ENCODE measurements at regions not wholly inside any gene's neighbourhood (a gene's known extent, or its start where the extent isn't known, plus 50 kb on each side); places are given as distances from the start of the nearest gene placed in this dataset.

DNA sequence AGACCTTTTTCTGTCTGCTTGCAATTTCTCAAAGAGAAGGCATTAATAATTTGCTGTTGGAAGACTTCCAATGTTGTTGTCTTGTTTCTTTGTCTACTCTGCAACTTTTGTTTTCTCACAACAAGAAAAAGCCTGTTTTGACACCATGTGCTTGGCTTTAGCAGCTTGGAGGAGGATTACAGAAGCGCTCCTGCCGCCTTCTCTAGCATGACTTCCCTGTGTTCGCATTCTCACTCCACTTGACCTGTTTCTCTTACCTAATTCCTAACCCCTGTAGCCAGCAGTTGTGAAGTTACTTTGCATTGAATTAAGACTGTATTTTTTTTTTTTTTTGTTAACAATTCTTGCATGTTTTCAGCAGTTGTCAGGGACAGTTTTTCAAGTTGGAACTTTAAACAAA is 235.3 kb upstream of the GOLIM4 start:
- no peaks in the 10 kb centered on the region for H3K79me2 ChIP-seq (ENCODE audit: low read length)
- no peaks in the 10 kb centered on the region for H3K4me1 ChIP-seq (ENCODE audit: low read length)
- no peaks in the 10 kb centered on the region for H3K9me2 ChIP-seq (replicated peaks; ENCODE audit: insufficient read depth, low read length)
- H3K27me3 ChIP-seq (ENCODE audit: low read length) = no peaks in the 10 kb centered on the region
- H2AFZ ChIP-seq (ENCODE audit: low read length) = no peak overlapping the region
- DNase-seq = no peak
- H3K27ac ChIP-seq (ENCODE audit: low read length) = no peak overlapping the region
- H3K9me3 ChIP-seq (ENCODE audit: low read length) = no peaks in the 10 kb centered on the region
- H3K4me2 ChIP-seq (ENCODE audit: low read depth, low read length, poor library complexity, severe bottlenecking) = no peak overlapping the region
- no peak overlapping the region for H3K9ac ChIP-seq (ENCODE audit: low read length)
- H4K20me1 ChIP-seq (ENCODE audit: insufficient read depth, low read depth, low read length) = no peaks in the 10 kb centered on the region
- no peaks in the 10 kb centered on the region for H3K36me3 ChIP-seq (ENCODE audit: insufficient read depth, low read length)
- no peak overlapping the region for H3K4me3 ChIP-seq (ENCODE audit: low read length)

DNA sequence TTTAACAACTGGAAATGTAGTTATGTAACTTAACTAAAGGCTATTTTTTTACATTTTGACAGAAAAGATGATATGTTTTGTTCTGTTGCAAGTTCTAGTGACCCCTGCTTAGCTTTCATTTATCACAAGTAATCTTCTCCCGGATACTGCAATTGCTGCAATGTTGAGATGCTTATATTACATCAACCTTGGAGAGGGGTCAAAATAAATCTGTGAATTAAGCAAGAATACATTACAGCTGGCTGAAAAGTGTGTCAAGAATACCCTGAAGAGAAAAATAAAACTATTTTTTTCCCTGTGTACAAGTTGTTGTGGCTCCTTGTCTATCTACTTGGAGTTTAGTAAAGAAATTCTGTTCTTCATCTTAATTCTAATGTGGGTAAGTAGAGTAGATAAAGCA is 232.1 kb upstream of the GOLIM4 start:
- no peaks in the 10 kb centered on the region for H4K20me1 ChIP-seq (ENCODE audit: insufficient read depth, low read depth, low read length)
- DNase-seq = no peak
- no peaks in the 10 kb centered on the region for H3K9me2 ChIP-seq (replicated peaks; ENCODE audit: insufficient read depth, low read length)
- H3K4me2 ChIP-seq (ENCODE audit: low read depth, low read length, poor library complexity, severe bottlenecking) = no peak overlapping the region
- H3K4me1 ChIP-seq (ENCODE audit: low read length) = no peaks in the 10 kb centered on the region
- H3K36me3 ChIP-seq (ENCODE audit: insufficient read depth, low read length) = no peaks in the 10 kb centered on the region
- no peak overlapping the region for H2AFZ ChIP-seq (ENCODE audit: low read length)
- H3K9ac ChIP-seq (ENCODE audit: low read length) = no peak overlapping the region
- H3K4me3 ChIP-seq (ENCODE audit: low read length) = no peak overlapping the region
- no peaks in the 10 kb centered on the region for H3K9me3 ChIP-seq (ENCODE audit: low read length)
- H3K79me2 ChIP-seq (ENCODE audit: low read length) = no peaks in the 10 kb centered on the region
- no peaks in the 10 kb centered on the region for H3K27me3 ChIP-seq (ENCODE audit: low read length)
- H3K27ac ChIP-seq (ENCODE audit: low read length) = no peak overlapping the region

DNA sequence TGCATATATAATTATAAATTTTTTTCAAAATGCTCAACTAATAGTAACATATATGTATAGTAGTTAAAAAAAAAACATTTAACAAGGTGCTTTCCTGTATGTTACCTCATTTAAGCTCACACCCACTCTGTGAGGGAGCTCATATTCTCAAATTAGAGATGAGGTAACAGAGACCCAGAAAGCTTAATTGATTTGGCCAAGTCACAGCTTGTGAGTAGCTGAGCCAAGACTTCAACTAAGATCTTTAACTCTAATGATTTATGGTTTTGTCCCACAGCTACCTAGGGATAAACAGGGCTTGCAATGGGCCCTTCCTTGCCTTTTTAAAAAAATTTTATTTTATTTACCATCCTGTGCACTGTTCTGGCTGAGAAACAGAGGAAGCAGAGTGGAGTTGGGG is 230.0 kb upstream of the GOLIM4 start:
- Histone ChIP-seq H3K9me2 (replicated peaks; ENCODE audit: insufficient read depth, low read length) (no peaks in the 10 kb centered on the region), H3K36me3 (ENCODE audit: insufficient read depth, low read length) (no peaks in the 10 kb centered on the region), H3K4me1 (ENCODE audit: low read length) (no peaks in the 10 kb centered on the region), H3K27ac (ENCODE audit: low read length) (no peak overlapping the region), H3K4me2 (ENCODE audit: low read depth, low read length, poor library complexity, severe bottlenecking) (no peak overlapping the region), H3K9me3 (ENCODE audit: low read length) (no peaks in the 10 kb centered on the region), H4K20me1 (ENCODE audit: insufficient read depth, low read depth, low read length) (no peaks in the 10 kb centered on the region), H3K4me3 (ENCODE audit: low read length) (no peak overlapping the region), H2AFZ (ENCODE audit: low read length) (no peak overlapping the region), H3K9ac (ENCODE audit: low read length) (no peak overlapping the region), H3K27me3 (ENCODE audit: low read length) (no peaks in the 10 kb centered on the region), H3K79me2 (ENCODE audit: low read length) (no peaks in the 10 kb centered on the region)
- no peak for DNase-seq

GRCh38 chr3:168322941-168323340 is 227.2 kb upstream of the GOLIM4 start:
- Histone ChIP-seq H2AFZ (ENCODE audit: low read length) (no peak overlapping the region), H3K4me1 (ENCODE audit: low read length) (no peaks in the 10 kb centered on the region), H4K20me1 (ENCODE audit: insufficient read depth, low read depth, low read length) (no peaks in the 10 kb centered on the region), H3K9ac (ENCODE audit: low read length) (no peak overlapping the region), H3K9me2 (replicated peaks; ENCODE audit: insufficient read depth, low read length) (no peaks in the 10 kb centered on the region), H3K36me3 (ENCODE audit: insufficient read depth, low read length) (no peaks in the 10 kb centered on the region), H3K27me3 (ENCODE audit: low read length) (no peaks in the 10 kb centered on the region), H3K79me2 (ENCODE audit: low read length) (no peaks in the 10 kb centered on the region), H3K27ac (ENCODE audit: low read length) (no peak overlapping the region), H3K9me3 (ENCODE audit: low read length) (no peaks in the 10 kb centered on the region), H3K4me3 (ENCODE audit: low read length) (no peak overlapping the region), H3K4me2 (ENCODE audit: low read depth, low read length, poor library complexity, severe bottlenecking) (no peak overlapping the region)
- no peak for DNase-seq

GRCh38 chr3:168314166-168314565 is 218.4 kb upstream of the GOLIM4 start:
- H2AFZ ChIP-seq (ENCODE audit: low read length) = no peak overlapping the region
- no peaks in the 10 kb centered on the region for H3K9me3 ChIP-seq (ENCODE audit: low read length)
- H3K36me3 ChIP-seq (ENCODE audit: insufficient read depth, low read length) = no peaks in the 10 kb centered on the region
- H3K27ac ChIP-seq (ENCODE audit: low read length) = no peak overlapping the region
- no peak overlapping the region for H3K4me3 ChIP-seq (ENCODE audit: low read length)
- H3K9ac ChIP-seq (ENCODE audit: low read length) = no peak overlapping the region
- no peaks in the 10 kb centered on the region for H3K27me3 ChIP-seq (ENCODE audit: low read length)
- H3K4me1 ChIP-seq (ENCODE audit: low read length) = no peaks in the 10 kb centered on the region
- H3K79me2 ChIP-seq (ENCODE audit: low read length) = no peaks in the 10 kb centered on the region
- H3K9me2 ChIP-seq (replicated peaks; ENCODE audit: insufficient read depth, low read length) = no peaks in the 10 kb centered on the region
- no peak overlapping the region for H3K4me2 ChIP-seq (ENCODE audit: low read depth, low read length, poor library complexity, severe bottlenecking)
- H4K20me1 ChIP-seq (ENCODE audit: insufficient read depth, low read depth, low read length) = no peaks in the 10 kb centered on the region
- DNase-seq = no peak

DNA sequence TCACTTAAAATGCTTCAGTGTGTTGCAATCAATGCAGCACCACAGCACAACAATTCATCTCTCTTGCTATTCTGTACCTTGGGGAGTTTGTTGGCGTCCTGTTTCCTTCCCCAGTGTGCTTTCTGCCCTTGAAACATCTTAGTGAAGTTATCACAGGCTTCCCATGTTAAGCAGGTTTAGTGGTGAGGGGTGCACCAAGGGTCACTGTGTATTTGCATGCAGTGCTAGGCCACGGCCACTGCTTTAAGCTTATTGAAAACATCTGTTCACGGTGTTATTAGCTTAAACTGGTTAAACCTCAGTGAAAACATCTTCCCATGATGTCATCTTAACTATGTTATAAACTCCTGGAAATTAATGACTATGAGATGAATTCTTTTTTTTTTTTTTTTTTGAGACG is 217.3 kb upstream of the GOLIM4 start:
- no peak overlapping the region for H3K27ac ChIP-seq (ENCODE audit: low read length)
- no peak overlapping the region for H3K9ac ChIP-seq (ENCODE audit: low read length)
- H3K4me3 ChIP-seq (ENCODE audit: low read length) = no peak overlapping the region
- no peaks in the 10 kb centered on the region for H3K27me3 ChIP-seq (ENCODE audit: low read length)
- no peaks in the 10 kb centered on the region for H3K79me2 ChIP-seq (ENCODE audit: low read length)
- H3K36me3 ChIP-seq (ENCODE audit: insufficient read depth, low read length) = no peaks in the 10 kb centered on the region
- no peak overlapping the region for H2AFZ ChIP-seq (ENCODE audit: low read length)
- H4K20me1 ChIP-seq (ENCODE audit: insufficient read depth, low read depth, low read length) = no peaks in the 10 kb centered on the region
- no peaks in the 10 kb centered on the region for H3K4me1 ChIP-seq (ENCODE audit: low read length)
- H3K9me3 ChIP-seq (ENCODE audit: low read length) = no peaks in the 10 kb centered on the region
- no peak overlapping the region for H3K4me2 ChIP-seq (ENCODE audit: low read depth, low read length, poor library complexity, severe bottlenecking)
- DNase-seq = no peak
- no peaks in the 10 kb centered on the region for H3K9me2 ChIP-seq (replicated peaks; ENCODE audit: insufficient read depth, low read length)

- Histone ChIP-seq H3K4me2 (ENCODE audit: low read depth, low read length, poor library complexity, severe bottlenecking) (no peak overlapping the region), H3K27me3 (ENCODE audit: low read length) (no peaks in the 10 kb centered on the region), H2AFZ (ENCODE audit: low read length) (no peak overlapping the region), H3K9ac (ENCODE audit: low read length) (no peak overlapping the region), H3K9me3 (ENCODE audit: low read length) (no peaks in the 10 kb centered on the region; the same call in 1 of the 2 replicates), H3K4me1 (ENCODE audit: low read length) (no peaks in the 10 kb centered on the region), H3K9me2 (replicated peaks; ENCODE audit: insufficient read depth, low read length) (no peaks in the 10 kb centered on the region), H3K27ac (ENCODE audit: low read length) (no peak overlapping the region), H4K20me1 (ENCODE audit: insufficient read depth, low read depth, low read length) (no peaks in the 10 kb centered on the region), H3K4me3 (ENCODE audit: low read length) (no peak overlapping the region), H3K36me3 (ENCODE audit: insufficient read depth, low read length) (no peaks in the 10 kb centered on the region), H3K79me2 (ENCODE audit: low read length) (no peaks in the 10 kb centered on the region)
- DNase-seq = no peak
These were observed 212.2 kb upstream of the GOLIM4 start for GRCh38 chr3:168307893-168308292.

GRCh38 chr3:168295027-168295426 is 199.3 kb upstream of the GOLIM4 start:
- no peak overlapping the region for H3K4me2 ChIP-seq (ENCODE audit: low read depth, low read length, poor library complexity, severe bottlenecking)
- no peaks in the 10 kb centered on the region for H3K36me3 ChIP-seq (ENCODE audit: insufficient read depth, low read length)
- H3K27me3 ChIP-seq (ENCODE audit: low read length) = no peaks in the 10 kb centered on the region
- H3K27ac ChIP-seq (ENCODE audit: low read length) = no peak overlapping the region
- no peaks in the 10 kb centered on the region for H3K4me1 ChIP-seq (ENCODE audit: low read length)
- H3K9me3 ChIP-seq (ENCODE audit: low read length) = no peaks in the 10 kb centered on the region
- DNase-seq = no peak
- no peak overlapping the region for H3K4me3 ChIP-seq (ENCODE audit: low read length)
- H3K9me2 ChIP-seq (replicated peaks; ENCODE audit: insufficient read depth, low read length) = no peaks in the 10 kb centered on the region
- no peak overlapping the region for H2AFZ ChIP-seq (ENCODE audit: low read length)
- no peaks in the 10 kb centered on the region for H4K20me1 ChIP-seq (ENCODE audit: insufficient read depth, low read depth, low read length)
- H3K79me2 ChIP-seq (ENCODE audit: low read length) = no peaks in the 10 kb centered on the region
- H3K9ac ChIP-seq (ENCODE audit: low read length) = no peak overlapping the region

GRCh38 chr3:168292296-168292695 is 196.6 kb upstream of the GOLIM4 start:
- H3K36me3 ChIP-seq (ENCODE audit: insufficient read depth, low read length) = no peaks in the 10 kb centered on the region
- no peaks in the 10 kb centered on the region for H3K9me3 ChIP-seq (ENCODE audit: low read length)
- no peaks in the 10 kb centered on the region for H3K79me2 ChIP-seq (ENCODE audit: low read length)
- H3K27ac ChIP-seq (ENCODE audit: low read length) = no peak overlapping the region
- DNase-seq = no peak
- H2AFZ ChIP-seq (ENCODE audit: low read length) = no peak overlapping the region
- no peak overlapping the region for H3K4me2 ChIP-seq (ENCODE audit: low read depth, low read length, poor library complexity, severe bottlenecking)
- H3K4me3 ChIP-seq (ENCODE audit: low read length) = no peak overlapping the region
- no peaks in the 10 kb centered on the region for H4K20me1 ChIP-seq (ENCODE audit: insufficient read depth, low read depth, low read length)
- no peaks in the 10 kb centered on the region for H3K27me3 ChIP-seq (ENCODE audit: low read length)
- no peaks in the 10 kb centered on the region for H3K4me1 ChIP-seq (ENCODE audit: low read length)
- no peak overlapping the region for H3K9ac ChIP-seq (ENCODE audit: low read length)
- no peaks in the 10 kb centered on the region for H3K9me2 ChIP-seq (replicated peaks; ENCODE audit: insufficient read depth, low read length)
